H1 (cell line): ENCODE measurements at regions not wholly inside any gene's neighbourhood (a gene's known extent, or its start where the extent isn't known, plus 50 kb on each side); places are given as distances from the start of the nearest gene placed in this dataset.
A peak's percentile ranks its signal among the peaks of the same experiment; 100 is the strongest.

Experiments
- CTCF ChIA-PET: fragments of 300-600 bp; sonication (Branson Sonifier 250); formaldehyde crosslinking; loops from one replicate; lab custom pipeline; 2021; ENCODE audit not compliant: partially characterized antibody; lab: Charles Lee
- POLR2A ChIA-PET: fragments of 300-600 bp; sonication (Branson Sonifier 250); formaldehyde crosslinking; loops from one replicate; lab custom pipeline; 2021; ENCODE audit warnings: inconsistent platforms; ENCODE audit not compliant: partially characterized antibody; lab: Charles Lee
- DNase-seq, 2 experiments: peaks; one replicate each; pipeline versions ENCODE4 v3.0.0 to v3.0.0-alpha.2; 2010 to 2022; ENCODE audit warnings: low spot score in 2 of 2, low read depth in 1 of 2, mixed read lengths in 1 of 2
- FAIRE-seq: peaks from 2 replicates; lab custom pipeline; 2011; peaks lifted over from hg19 to GRCh38; lab: Jason Lieb, UNC
- H2AFZ ChIP-seq: 2 replicates; pipeline ENCODE4 v1.8.1; 2012; ENCODE audit warnings: low read length, inconsistent platforms
- H2AK5ac ChIP-seq: 2 replicates; pipeline ENCODE4 v1.6.1; 2013; ENCODE audit warnings: low read depth, low read length
- H2BK120ac ChIP-seq: replicated peaks from 2 replicates; pipeline ENCODE3; 2013; ENCODE audit warnings: low read depth, low read length, inconsistent platforms
- H2BK12ac ChIP-seq: 2 replicates; pipeline ENCODE4 v1.6.1; 2013; ENCODE audit warnings: low read depth, low read length
- H2BK15ac ChIP-seq: 2 replicates; pipeline ENCODE4 v1.6.1; 2013; ENCODE audit warnings: low read length
- H2BK20ac ChIP-seq: 2 replicates; pipeline ENCODE4 v1.6.1; 2013; ENCODE audit warnings: low read length
- H2BK5ac ChIP-seq: 2 replicates; pipeline ENCODE4 v1.6.1; 2013; ENCODE audit warnings: low read depth, low read length
- H3K14ac ChIP-seq: 2 replicates; pipeline ENCODE4 v1.6.1; 2013; ENCODE audit warnings: inconsistent platforms; ENCODE audit not compliant: insufficient read length
- H3K18ac ChIP-seq: 2 replicates; pipeline ENCODE4 v1.6.1; 2013; ENCODE audit warnings: low read length; ENCODE audit errors: extremely low read depth
- H3K23ac ChIP-seq: 2 replicates; pipeline ENCODE4 v1.6.1; 2013; ENCODE audit warnings: inconsistent platforms; ENCODE audit not compliant: insufficient read length
- H3K23me2 ChIP-seq: 2 replicates; pipeline ENCODE4 v1.6.1; 2013; ENCODE audit warnings: low read depth, low read length
- H3K27ac ChIP-seq: 2 replicates; pipeline ENCODE4 v1.6.1; 2011; ENCODE audit warnings: low read depth, low read length, inconsistent platforms
- H3K27me3 ChIP-seq, 4 experiments: replicated peaks in 1 of 4; 1 replicate in 1 of 4; 2 replicates in 3 of 4; pipeline versions ENCODE4 v1.6.1 to v1.8.1; 2011 to 2013; ENCODE audit warnings: low read length in 3 of 4, mild to moderate bottlenecking in 3 of 4, inconsistent platforms in 2 of 4, mixed read lengths in 2 of 4, moderate library complexity in 1 of 4; ENCODE audit not compliant: control insufficient read depth in 3 of 4, insufficient read depth in 3 of 4; ENCODE audit errors: extremely low read depth in 1 of 4
- H3K36me3 ChIP-seq, 4 experiments: 2 replicates each; pipeline versions ENCODE4 v1.6.1 to v1.8.1; 2011 to 2013; ENCODE audit warnings: mild to moderate bottlenecking in 4 of 4, low read length in 3 of 4, moderate library complexity in 2 of 4, control low read depth in 1 of 4, inconsistent platforms in 1 of 4; ENCODE audit not compliant: insufficient read depth in 4 of 4, control insufficient read depth in 2 of 4
- H3K4ac ChIP-seq: replicated peaks from 2 replicates; pipeline ENCODE3; 2013; ENCODE audit warnings: low read length, low read depth, mixed read lengths, inconsistent platforms; ENCODE audit not compliant: insufficient read length
- H3K4me1 ChIP-seq, 4 experiments: replicated peaks in 1 of 4; 1 replicate in 1 of 4; 2 replicates in 3 of 4; pipeline versions ENCODE4 v1.6.1 to v1.8.1; 2011 to 2013; ENCODE audit warnings: low read length in 3 of 4, inconsistent platforms in 2 of 4, mixed read lengths in 1 of 4; ENCODE audit not compliant: insufficient read depth in 4 of 4, control insufficient read depth in 3 of 4
- H3K4me2 ChIP-seq, 2 experiments: 2 replicates each; pipeline versions ENCODE4 v1.6.1 to v1.8.1; 2011 to 2013; ENCODE audit warnings: low read depth in 2 of 2, low read length in 2 of 2, control low read depth in 1 of 2, inconsistent platforms in 1 of 2, mild to moderate bottlenecking in 1 of 2; ENCODE audit not compliant: insufficient read depth in 1 of 2
- H3K4me3 ChIP-seq, 4 experiments: fragments of 200-600, 300-600 bp in 1 of 4; sonication (generic), shearing (Covaris generic), sonication (Bioruptor Twin) in 1 of 4; 2 replicates each; pipeline versions ENCODE4 v1.5.1 to v1.8.1; 2011 to 2016; ENCODE audit warnings: low read length in 4 of 4, low read depth in 3 of 4, control low read depth in 2 of 4, inconsistent platforms in 2 of 4, mild to moderate bottlenecking in 2 of 4, mixed read lengths in 1 of 4, moderate library complexity in 1 of 4; ENCODE audit not compliant: insufficient read depth in 2 of 4; ENCODE audit errors: extremely low read depth in 1 of 4
- H3K56ac ChIP-seq: replicated peaks from 2 replicates; pipeline ENCODE3; 2013; ENCODE audit warnings: low read depth, mild to moderate bottlenecking, mixed read lengths, low read length, inconsistent platforms; ENCODE audit not compliant: insufficient read length
- H3K79me1 ChIP-seq: 2 replicates; pipeline ENCODE4 v1.6.1; 2013; ENCODE audit warnings: low read depth, low read length, control low read depth
- H3K79me2 ChIP-seq, 2 experiments: 2 replicates each; pipeline versions ENCODE4 v1.6.1 to v1.8.1; 2012 to 2013; ENCODE audit warnings: low read length in 2 of 2, mild to moderate bottlenecking in 2 of 2, inconsistent platforms in 1 of 2; ENCODE audit not compliant: insufficient read depth in 2 of 2, control insufficient read depth in 1 of 2
- H3K9ac ChIP-seq, 4 experiments: replicated peaks in 1 of 4; 1 replicate in 1 of 4; 2 replicates in 3 of 4; pipeline versions ENCODE4 v1.6.1 to v1.8.1; 2011 to 2013; ENCODE audit warnings: low read depth in 3 of 4, low read length in 3 of 4, control low read depth in 2 of 4, mild to moderate bottlenecking in 2 of 4, moderate library complexity in 2 of 4, inconsistent platforms in 1 of 4; ENCODE audit errors: extremely low read depth in 1 of 4
- H3K9me3 ChIP-seq, 2 experiments: 2 replicates each; pipeline versions ENCODE4 v1.6.1 to v1.8.1; 2012 to 2013; ENCODE audit warnings: mild to moderate bottlenecking in 2 of 2, moderate library complexity in 2 of 2, control low read depth in 1 of 2, inconsistent platforms in 1 of 2, low read depth in 1 of 2, low read length in 1 of 2, mixed read lengths in 1 of 2; ENCODE audit not compliant: insufficient read depth in 2 of 2
- H4K20me1 ChIP-seq, 2 experiments: replicated peaks in 1 of 2; 2 replicates each; pipeline versions ENCODE3 to v1.8.1; 2011 to 2013; ENCODE audit warnings: inconsistent platforms in 2 of 2, low read length in 2 of 2, mild to moderate bottlenecking in 1 of 2; ENCODE audit not compliant: insufficient read depth in 2 of 2, control insufficient read depth in 1 of 2
- H4K5ac ChIP-seq: 2 replicates; pipeline ENCODE4 v1.6.1; 2013; ENCODE audit warnings: low read length, low read depth, mixed read lengths, inconsistent platforms; ENCODE audit not compliant: insufficient read length
- H4K8ac ChIP-seq: 2 replicates; pipeline ENCODE4 v1.8.0; 2013; ENCODE audit warnings: mild to moderate bottlenecking, moderate library complexity, low read length, inconsistent platforms; ENCODE audit not compliant: insufficient read depth; ENCODE audit errors: extremely low read depth
- H4K91ac ChIP-seq: replicated peaks from 2 replicates; pipeline ENCODE3; 2013; ENCODE audit warnings: low read length, mixed read lengths, inconsistent platforms; ENCODE audit not compliant: insufficient read length
- RAD21 ChIP-seq, 2 experiments: IDR thresholded peaks in 1 of 2; conservative IDR thresholded peaks in 1 of 2; 2 replicates each; pipeline ENCODE4 v1.6.1; 2011; ENCODE audit warnings: low read depth in 2 of 2, low read length in 2 of 2, improper control_type of control experiment in 1 of 2, inconsistent platforms in 1 of 2, mild to moderate bottlenecking in 1 of 2, moderate library complexity in 1 of 2
- TF ChIP-seq, protein P1 (sequence below): IDR thresholded peaks from 2 replicates; pipeline ENCODE4 v1.6.1; 2011; ENCODE audit warnings: low read depth, mild to moderate bottlenecking, low read length; ENCODE audit not compliant: insufficient read depth
- TF ChIP-seq, protein P2 (sequence below), 3 experiments: IDR thresholded peaks; 1 replicate in 2 of 3; 2 replicates in 1 of 3; pipeline versions ENCODE4 v1.5.1 to v1.6.1; 2011; ENCODE audit warnings: low read length in 3 of 3, mild to moderate bottlenecking in 3 of 3, inconsistent platforms in 2 of 3, low read depth in 1 of 3, moderate library complexity in 1 of 3; ENCODE audit not compliant: insufficient read depth in 1 of 3; ENCODE audit errors: control extremely low read depth in 1 of 3

DNA sequence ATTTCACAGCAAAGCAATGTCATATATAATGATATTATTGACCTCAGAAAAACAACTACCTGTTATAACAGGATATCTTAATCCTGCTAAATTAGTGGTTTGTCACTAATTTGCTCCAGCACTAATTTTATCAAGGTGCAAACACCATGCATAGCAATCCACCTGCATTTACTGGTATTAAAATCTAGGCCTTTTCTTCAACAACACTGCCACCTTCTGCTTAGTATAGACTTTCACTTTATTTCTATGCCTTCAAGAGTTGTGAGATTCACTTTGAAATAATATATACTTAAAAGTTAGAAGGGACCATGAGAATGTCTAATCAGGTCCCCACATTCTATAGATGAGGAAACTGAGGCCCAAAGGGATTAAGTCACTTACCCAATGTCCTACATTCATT lies 82.1 kb upstream of the IQCM start:
- CTCF ChIA-PET, result interaction anchor here (0.6 to 3.1 kb wide), 23 partner anchors 11 to 989 kb away, joined by 3 to 18 read pairs (median 3); no protein-coding TSS in a partner anchor

More for the DNA sequence above, 82.1 kb upstream of the IQCM start:
- Histone ChIP-seq H3K79me1 (no peaks in the 10 kb centered on the region), H3K18ac (no peak overlapping the region), H4K20me1 (no peaks in the 10 kb centered on the region), H3K9ac (no peak overlapping the region), H3K79me2 (no peaks in the 10 kb centered on the region), H4K5ac (no peak overlapping the region), H3K36me3 (no peaks in the 10 kb centered on the region), H3K9me3 (no peaks in the 10 kb centered on the region), H3K4ac (no peak overlapping the region), H2BK120ac (no peak overlapping the region), H2AFZ (no peak overlapping the region), H3K4me1 (no peaks in the 10 kb centered on the region), H2BK20ac (no peak overlapping the region), H3K4me2 (no peak overlapping the region), H2BK12ac (no peak overlapping the region), H3K4me3 (no peak overlapping the region), H2BK15ac (no peak overlapping the region), H3K14ac (no peak overlapping the region), H2AK5ac (no peak overlapping the region), H4K8ac (no peak overlapping the region), H3K27me3 (peaks cover 0 to 1% (median 0%) of the 10 kb centered on the region in 4 experiments; a peak in 1 of 7 replicates), H3K27ac (no peak overlapping the region), H4K91ac (no peak overlapping the region), H3K23ac (no peak overlapping the region), H3K56ac (no peak overlapping the region), H2BK5ac (no peak overlapping the region), H3K23me2 (no peaks in the 10 kb centered on the region)
- FAIRE-seq (no peak), DNase-seq (no peak)
- TF ChIP-seq, protein P1, sequence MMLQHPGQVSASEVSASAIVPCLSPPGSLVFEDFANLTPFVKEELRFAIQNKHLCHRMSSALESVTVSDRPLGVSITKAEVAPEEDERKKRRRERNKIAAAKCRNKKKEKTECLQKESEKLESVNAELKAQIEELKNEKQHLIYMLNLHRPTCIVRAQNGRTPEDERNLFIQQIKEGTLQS, result no peak
- TF ChIP-seq, protein P2, sequence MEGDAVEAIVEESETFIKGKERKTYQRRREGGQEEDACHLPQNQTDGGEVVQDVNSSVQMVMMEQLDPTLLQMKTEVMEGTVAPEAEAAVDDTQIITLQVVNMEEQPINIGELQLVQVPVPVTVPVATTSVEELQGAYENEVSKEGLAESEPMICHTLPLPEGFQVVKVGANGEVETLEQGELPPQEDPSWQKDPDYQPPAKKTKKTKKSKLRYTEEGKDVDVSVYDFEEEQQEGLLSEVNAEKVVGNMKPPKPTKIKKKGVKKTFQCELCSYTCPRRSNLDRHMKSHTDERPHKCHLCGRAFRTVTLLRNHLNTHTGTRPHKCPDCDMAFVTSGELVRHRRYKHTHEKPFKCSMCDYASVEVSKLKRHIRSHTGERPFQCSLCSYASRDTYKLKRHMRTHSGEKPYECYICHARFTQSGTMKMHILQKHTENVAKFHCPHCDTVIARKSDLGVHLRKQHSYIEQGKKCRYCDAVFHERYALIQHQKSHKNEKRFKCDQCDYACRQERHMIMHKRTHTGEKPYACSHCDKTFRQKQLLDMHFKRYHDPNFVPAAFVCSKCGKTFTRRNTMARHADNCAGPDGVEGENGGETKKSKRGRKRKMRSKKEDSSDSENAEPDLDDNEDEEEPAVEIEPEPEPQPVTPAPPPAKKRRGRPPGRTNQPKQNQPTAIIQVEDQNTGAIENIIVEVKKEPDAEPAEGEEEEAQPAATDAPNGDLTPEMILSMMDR (IDR thresholded peaks at IDR 0.05; ENCODE audit: control extremely low read depth in 1 of 3, insufficient read depth in 1 of 3, low read depth in 1 of 3, low read length in 3 of 3), result peak in 1 of 3 experiments; percentile 40; a peak in 2 of 4 replicates
- TF ChIP-seq RAD21 (IDR thresholded peaks at IDR 0.05 in 1 of 2, conservative IDR thresholded peaks at IDR 0.05 in 1 of 2; ENCODE audit: low read depth in 2 of 2, low read length in 2 of 2), result peak; percentile 76 to 77
- POLR2A ChIA-PET, result no interaction called here
